IPS-18c (cell line): ENCODE measurements at regions not wholly inside any gene's neighbourhood (a gene's known extent, or its start where the extent isn't known, plus 50 kb on each side); places are given as distances from the start of the nearest gene placed in this dataset.

ENCODE experiments used
- H3K4me3 ChIP-seq: 2 replicates; pipeline ENCODE4 v1.7.0; 2013; ENCODE audit warnings: low read depth, mild to moderate bottlenecking, low read length, moderate library complexity; ENCODE audit not compliant: insufficient read depth
- H3K9me3 ChIP-seq: one replicate; pipeline ENCODE4 v1.6.1; 2013; ENCODE audit warnings: mild to moderate bottlenecking, low read length, moderate library complexity; ENCODE audit not compliant: control insufficient read depth, insufficient read depth

DNA sequence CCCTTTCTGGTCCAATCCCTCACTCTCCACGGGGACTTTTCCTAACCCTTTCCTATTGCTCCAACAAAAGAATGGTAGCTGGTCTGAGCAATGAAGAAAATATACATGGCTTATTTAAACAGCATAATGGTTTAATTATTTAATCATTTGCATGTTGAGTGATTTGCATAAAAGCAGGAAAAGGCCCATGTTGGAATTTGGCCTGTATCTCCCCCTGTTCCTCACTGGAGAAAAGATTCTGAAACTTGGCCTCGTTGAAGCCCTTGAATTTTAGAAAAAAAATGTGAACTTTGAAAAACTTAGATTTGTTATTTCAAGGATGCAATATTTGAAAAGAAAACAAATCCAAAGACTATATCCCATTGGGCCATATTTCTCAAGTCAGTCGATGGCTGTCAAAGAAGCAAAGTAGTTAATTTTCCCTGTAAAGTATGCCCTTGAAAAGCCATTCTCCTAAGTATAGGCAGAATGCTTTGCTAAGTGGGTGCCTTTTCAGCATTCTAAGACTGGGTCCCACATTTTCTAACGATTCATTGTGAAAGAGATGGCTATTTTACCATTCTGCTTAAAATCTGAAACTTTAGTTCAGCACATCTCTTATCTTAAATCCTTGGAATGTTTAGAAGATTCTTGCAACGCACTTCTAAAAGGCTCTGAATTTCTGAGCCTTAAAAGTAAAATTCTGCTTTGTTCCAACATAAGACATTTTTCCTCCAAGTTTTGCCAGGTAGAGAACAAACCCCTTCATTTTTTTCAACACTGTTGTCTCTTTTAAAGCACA lies 428.8 kb downstream of the ARHGEF28 start:
- H3K4me3 ChIP-seq: no peak overlapping the region
- H3K9me3 ChIP-seq: no peaks in the 10 kb centered on the region

DNA sequence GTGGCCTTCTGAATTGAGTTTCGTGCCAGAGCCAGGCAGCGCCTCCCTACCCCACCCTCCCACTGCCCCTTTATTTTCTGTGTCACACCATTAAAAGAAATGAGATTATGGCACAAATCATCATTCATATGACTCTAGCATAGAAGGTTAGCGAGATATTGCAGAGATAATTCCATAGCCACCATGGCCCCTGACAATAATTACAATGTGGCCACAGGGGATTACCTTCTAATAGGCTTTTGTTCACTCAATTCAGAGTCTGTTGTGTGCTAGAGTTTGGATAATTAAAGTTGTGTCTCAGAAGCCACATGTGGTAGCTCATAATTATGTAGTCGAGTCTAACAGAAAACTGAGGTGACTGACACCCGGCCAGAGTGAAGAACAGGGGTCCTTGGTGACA lies 428.1 kb downstream of the ARHGEF28 start:
- no peaks in the 10 kb centered on the region for H3K9me3 ChIP-seq
- H3K4me3 ChIP-seq: no peak overlapping the region

DNA sequence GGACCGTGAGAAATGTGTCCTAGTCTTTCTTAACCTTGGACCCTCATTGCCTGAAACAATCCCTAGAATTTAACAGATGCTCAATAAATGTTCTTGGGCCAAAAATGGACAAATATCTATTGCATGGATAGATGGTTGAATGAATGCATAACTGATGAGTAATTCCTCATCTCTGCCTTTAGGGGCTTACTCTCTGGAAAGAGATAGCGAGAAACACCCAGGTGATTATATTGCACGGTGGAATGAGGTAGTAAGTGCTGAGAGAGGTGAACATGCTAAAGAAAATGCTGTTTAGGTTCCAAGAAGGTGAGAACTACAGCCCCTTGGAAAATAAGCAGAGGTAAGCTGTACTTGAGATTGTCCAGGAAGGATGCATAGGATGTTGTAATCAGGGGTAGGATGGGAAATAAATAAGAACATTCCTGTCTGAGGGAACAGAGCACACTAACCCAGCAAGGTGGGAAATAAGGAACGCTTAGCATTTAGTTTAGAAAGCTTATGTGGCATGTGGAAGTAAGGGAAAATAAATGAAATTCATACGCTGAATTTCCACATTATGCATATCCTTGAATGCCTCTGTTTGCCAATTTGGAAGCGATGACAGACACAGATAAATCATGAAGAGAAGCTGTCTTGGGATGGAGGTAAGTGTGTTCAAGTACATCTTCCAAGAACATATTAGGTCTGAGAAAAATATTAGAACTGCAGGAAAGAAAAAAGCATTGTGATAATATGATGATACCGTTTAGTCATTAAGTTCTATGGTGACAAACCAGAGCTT lies 426.6 kb downstream of the ARHGEF28 start:
- no peaks in the 10 kb centered on the region for H3K9me3 ChIP-seq
- no peak overlapping the region for H3K4me3 ChIP-seq

DNA sequence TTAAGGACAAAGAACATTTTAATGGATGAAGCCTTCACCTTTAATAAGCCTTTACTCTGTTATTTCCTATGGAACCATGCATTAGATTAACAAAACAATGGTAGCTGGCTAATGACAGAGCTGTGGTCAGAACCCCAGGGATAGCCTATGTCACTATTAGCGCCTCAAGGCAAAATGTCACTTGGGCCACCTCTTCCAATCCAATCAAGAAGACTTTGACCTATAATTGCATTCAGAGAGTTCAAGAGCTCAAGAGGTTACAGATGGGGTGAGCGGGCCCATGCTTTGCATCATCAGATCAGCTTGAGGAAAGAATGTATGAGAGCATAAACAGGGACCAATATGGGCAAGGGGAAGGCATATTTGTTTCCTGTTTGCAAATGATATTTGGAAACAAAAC lies 425.1 kb downstream of the ARHGEF28 start:
- Histone ChIP-seq H3K4me3 (no peak overlapping the region), H3K9me3 (no peaks in the 10 kb centered on the region)

DNA sequence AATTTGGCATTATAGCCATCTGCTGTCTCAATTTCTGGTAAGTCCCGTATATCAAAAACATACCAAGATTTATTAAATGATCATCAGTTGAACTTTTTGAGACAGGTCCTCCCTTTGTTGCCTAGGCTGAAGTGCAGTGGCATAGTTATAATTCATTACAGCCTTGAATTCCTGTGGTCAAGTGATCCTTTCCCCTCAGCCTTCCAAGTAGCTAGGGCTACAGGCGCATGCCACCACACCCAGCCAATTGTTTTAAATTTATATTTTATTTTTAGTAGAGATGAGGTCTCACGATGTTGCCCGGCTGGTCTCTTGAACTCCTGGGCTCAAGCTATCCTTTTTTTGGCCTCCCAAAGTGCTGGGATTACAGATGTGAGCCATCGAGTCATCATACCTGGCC lies 418.9 kb downstream of the ARHGEF28 start:
- no peaks in the 10 kb centered on the region for H3K9me3 ChIP-seq
- H3K4me3 ChIP-seq: no peak overlapping the region

DNA sequence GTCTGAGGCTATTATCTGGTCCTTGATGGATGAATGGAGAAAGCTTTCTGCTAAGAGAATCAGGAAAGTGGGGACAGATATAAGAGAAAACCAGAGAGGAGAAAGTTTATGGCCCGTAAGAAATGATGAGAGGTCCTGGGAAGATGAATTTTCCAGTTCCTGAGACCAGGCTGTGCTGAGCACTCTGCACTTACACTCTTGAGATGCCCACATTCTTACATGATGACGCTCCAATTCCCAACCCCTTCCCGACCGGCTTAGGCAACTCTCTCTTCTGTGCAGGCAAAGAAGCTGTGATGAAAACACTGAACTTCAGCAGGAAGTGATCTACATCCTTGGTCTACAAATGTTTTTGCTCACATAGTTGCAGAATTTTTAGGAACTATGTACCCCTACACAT lies 417.0 kb downstream of the ARHGEF28 start:
- no peaks in the 10 kb centered on the region for H3K9me3 ChIP-seq
- H3K4me3 ChIP-seq: no peak overlapping the region

DNA sequence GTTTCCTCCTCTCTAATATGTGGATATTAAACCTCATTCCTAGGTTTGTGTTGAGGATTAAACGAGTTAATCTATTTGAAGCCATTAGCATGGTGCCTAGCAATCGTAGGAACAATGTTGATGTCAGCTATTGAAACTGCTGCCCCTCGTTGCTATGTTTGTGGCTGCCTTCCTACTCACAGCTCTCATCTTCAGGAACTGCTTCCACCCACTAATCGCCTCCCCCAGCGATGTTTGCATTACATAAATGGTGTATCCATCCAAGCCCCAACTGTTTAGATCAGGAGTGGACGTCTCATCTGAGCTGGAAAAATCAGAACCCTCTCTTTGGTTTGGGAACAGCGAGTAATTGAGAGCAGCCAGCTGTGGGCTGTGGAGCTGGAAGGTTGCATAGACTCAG lies 416.6 kb downstream of the ARHGEF28 start:
- no peaks in the 10 kb centered on the region for H3K9me3 ChIP-seq
- no peak overlapping the region for H3K4me3 ChIP-seq

DNA sequence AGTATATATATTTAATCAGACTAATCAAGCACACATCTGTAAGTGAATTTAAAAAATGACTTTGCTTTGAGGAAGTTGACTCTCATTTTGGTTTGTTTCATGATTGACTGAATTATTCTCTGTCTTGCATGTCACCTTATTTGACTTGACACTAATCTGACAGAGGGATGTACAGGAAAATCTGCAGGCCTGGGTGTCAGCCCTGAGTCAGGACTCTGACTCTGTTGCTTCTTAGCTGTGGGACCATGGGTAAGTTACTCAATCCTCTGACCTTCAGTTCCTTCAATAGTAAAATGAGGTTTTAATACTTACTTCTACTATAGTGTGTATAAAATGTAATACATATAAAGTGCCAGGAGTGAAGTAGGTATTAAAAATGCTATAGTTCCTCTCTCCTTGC lies 415.9 kb downstream of the ARHGEF28 start:
- no peak overlapping the region for H3K4me3 ChIP-seq

DNA sequence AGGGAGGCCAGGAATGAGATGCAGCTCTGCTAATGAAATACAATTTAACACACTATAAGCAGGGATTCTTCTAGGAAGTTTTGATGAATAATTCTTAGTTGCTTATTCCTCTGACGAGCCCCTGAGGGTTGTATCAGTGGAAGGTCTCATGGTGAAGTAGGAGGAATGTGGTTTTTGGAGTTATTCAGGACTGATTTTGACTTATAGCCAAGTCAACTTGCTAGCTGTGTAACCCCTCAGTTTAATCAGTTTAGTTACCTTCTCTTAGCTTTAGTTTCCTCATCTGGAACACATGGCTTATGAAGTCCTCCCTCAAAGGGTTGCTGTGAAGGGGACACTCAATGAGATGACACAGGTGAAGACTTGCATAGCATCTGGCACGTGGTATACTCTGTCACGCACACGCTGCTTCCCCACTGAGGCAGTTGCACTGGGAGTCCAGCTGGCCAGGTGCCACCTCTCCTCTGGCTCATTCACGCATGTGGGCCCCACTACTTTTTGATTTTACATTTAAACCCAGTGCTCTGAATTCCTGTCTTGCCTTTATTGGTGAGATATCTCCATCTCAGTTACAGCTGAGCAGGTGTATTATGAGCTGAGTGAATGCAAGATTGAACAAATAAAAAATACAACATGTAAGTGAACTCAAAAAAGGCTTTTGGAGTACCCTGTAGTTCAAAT lies 415.0 kb downstream of the ARHGEF28 start:
- no peak overlapping the region for H3K4me3 ChIP-seq
- H3K9me3 ChIP-seq: no peaks in the 10 kb centered on the region

More for the DNA sequence above, 415.9 kb downstream of the ARHGEF28 start:
- no peaks in the 10 kb centered on the region for H3K9me3 ChIP-seq

DNA sequence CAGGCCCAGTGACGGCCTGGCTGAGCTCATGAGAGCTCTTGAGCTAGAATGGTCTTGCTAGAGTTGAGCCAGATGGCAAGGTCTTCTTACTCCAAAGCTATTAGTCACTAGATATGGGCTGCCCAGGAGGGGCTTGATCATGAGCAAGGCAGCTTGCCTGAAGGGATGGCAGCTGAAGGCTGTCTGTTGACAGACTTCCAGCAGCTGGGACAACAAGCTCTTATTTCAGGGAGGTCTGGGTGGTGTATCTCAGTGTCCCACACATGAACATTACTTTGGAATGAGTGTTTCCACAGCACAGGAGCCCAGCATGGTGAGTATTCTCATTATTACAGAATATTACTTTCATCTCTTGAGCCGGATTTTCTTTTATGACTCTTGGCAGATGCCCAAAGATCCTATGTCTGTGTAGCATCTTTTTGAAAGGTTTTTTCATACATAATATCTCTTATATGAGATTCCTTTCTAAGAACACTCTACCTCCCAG lies 414.1 kb downstream of the ARHGEF28 start:
- H3K9me3 ChIP-seq: no peaks in the 10 kb centered on the region
- no peak overlapping the region for H3K4me3 ChIP-seq

DNA sequence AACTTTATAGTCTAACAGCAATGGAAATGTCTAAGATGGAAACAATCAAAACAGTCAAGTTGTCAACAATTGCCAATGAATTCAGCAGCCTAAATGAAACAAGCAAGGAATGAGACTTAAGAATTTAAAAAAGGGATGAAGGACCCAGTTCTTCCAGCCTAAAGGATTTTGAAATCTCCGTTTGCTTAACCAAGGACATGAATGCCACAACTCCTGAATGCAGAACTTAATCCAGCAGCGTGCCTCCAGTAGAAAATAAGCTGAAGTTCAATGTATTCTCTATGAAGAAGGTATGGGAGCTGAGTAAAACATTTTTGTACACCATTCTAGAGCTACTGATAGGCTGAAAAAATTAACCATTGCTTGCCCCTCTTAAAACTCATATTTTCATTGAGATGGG lies 411.3 kb downstream of the ARHGEF28 start:
- Histone ChIP-seq H3K9me3 (no peaks in the 10 kb centered on the region), H3K4me3 (no peak overlapping the region)

DNA sequence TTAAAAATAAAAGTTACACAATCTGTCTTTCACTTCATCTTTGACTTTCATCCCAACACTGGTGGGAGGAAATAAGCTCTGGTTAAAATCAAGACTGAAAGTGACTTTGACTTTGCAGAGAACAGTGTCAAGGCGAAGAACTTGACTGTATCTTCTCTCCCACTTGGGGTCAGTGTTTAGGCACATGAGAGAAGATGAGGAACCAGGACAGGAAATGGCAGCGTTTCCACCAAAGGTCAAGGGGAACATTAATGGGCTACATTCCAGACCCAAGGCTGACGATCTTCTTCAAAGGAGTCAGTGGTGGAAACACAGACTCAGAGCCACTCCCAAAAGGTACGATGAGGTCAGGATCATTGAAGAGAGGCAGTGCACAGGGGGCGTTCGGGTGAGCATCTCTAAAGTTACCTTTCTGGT lies 409.5 kb downstream of the ARHGEF28 start:
- Histone ChIP-seq H3K4me3 (no peak overlapping the region), H3K9me3 (no peaks in the 10 kb centered on the region)

DNA sequence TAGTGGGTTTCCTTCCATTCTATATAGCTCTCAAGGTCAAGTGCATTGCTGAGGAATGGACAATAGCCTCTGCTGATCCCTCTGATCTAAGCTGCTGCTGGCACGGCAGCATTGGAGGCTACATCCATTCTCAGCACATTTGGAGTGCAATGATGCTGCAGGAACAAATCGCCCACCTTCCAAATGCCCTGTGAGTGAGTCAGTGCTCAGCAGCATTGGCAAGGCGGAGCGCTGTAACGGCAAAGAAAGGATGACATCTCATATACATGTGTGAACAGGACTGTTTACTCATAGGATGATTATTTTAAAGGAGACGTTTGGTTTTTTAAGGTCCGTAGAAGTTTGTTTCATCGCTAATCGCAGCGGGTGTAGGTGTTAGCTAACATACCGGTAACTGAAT lies 408.7 kb downstream of the ARHGEF28 start:
- no peaks in the 10 kb centered on the region for H3K9me3 ChIP-seq
- H3K4me3 ChIP-seq: no peak overlapping the region

DNA sequence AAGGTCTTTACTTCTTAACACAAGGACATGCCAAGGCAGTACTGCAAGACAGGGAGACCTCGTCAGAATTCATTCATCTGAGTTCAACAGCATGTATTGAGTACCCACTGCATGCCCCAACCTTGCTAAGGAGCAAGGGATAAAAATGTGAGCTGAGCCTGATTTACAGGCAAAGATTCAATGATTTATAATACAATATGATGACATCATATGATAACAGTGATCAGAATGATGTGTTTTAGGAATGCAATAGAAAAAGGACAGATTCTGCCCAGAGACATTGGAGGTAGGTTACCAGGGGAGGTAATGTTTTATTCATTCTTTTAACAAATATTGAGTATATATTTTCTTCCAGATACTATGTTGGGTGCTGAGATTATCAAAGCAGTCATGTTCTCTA lies 406.6 kb downstream of the ARHGEF28 start:
- H3K9me3 ChIP-seq: no peaks in the 10 kb centered on the region
- no peak overlapping the region for H3K4me3 ChIP-seq

DNA sequence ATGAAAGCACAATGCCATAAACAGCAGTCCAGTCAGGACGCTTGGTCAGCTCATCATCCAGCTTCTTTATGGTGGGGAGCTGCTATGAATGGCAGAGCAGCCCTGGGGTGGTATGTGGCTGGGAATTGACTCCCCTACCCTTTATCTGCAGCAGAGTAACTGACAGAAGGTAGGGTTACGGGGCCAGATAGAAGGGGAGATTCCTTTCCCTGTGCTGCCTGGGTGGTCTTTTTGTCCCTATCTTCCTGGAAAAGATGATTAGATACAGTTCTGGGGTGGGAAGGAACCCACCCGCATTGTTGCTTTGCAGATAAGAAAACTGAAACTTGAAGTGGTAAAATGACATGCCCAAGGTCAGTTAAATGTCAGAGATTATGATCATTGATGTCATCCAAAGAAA lies 405.5 kb downstream of the ARHGEF28 start:
- Histone ChIP-seq H3K9me3 (no peaks in the 10 kb centered on the region), H3K4me3 (no peak overlapping the region)

DNA sequence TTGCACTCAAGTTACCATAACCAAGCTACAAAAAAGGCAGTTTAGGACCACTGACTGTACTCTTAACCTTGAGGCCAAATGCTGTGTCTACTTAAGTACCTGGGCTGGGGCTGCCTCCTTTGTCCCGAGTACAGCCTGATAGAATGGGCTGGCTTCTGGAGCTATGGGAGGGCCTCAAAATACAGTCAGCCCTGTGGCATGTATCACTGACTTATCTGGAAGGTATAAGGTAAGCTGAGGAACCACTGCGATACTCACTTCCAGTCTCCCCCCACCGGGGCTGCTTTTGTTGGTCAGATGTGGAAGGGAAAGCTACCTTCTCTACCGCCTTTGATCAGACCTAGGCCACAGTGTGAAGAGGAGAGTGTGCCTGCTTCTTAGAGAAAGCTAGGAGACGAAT lies 404.8 kb downstream of the ARHGEF28 start:
- H3K4me3 ChIP-seq: no peak overlapping the region
- H3K9me3 ChIP-seq: no peaks in the 10 kb centered on the region

DNA sequence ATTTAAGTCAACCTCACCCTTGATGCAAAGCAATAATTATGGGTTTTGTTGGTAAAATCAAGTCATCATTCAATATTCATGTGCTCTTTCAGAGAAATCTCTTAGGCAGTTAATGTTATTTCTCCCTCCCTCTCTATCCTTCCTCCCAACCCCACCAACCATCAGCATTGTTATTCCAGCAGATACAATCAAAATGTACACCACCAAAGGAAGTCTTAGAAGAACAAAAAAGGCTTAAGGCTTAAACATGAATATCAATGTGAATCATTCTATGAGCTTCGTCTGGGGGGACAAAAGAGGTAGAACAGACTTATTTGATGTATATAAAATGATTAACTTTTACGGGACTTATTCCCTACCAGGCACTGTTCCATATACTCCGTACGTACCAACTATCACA lies 404.4 kb downstream of the ARHGEF28 start:
- no peak overlapping the region for H3K4me3 ChIP-seq

DNA sequence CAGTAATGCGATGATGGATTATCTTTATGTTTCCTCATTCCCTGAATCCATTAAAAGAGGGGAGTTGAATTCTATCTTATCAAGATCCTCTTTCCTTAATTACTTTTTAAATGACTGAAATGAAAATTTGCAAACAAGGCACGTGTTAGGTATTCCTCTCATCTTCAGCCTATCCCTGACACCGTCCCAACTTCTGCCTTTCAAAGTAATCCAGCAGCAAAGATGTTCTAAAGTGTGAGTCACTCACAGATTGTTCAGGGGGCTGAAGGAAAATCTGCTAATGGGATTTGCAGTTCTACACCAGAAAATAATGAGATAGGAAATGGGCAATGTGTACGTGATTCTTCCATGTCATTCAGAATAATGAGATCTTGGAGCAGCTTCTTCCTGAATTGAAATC lies 403.0 kb downstream of the ARHGEF28 start:
- Histone ChIP-seq H3K9me3 (no peaks in the 10 kb centered on the region), H3K4me3 (no peak overlapping the region)

More for the DNA sequence above, 404.4 kb downstream of the ARHGEF28 start:
- no peaks in the 10 kb centered on the region for H3K9me3 ChIP-seq
